SKM-1 treated with dmso at 0.1 percent for 144 hours (cell line): ENCODE measurements at regions not wholly inside any gene's neighbourhood (a gene's known extent, or its start where the extent isn't known, plus 50 kb on each side); places are given as distances from the start of the nearest gene placed in this dataset.
"Not testable (repeated sequence)": the region's sequence is repeated elsewhere in the genome, so short reads cannot be mapped to it uniquely, and the experiment has no call there.

Source experiments
- DNase-seq: peaks from one replicate; lab custom pipeline; 2025; ENCODE audit not compliant: unreplicated experiment; lab: John Stamatoyannopoulos, UW

GRCh38 chrY:19059733-19060132 is 286.2 kb upstream of the HSFY2 start:
- no peak for DNase-seq

- no peak for DNase-seq
These were observed 285.4 kb upstream of the HSFY2 start for GRCh38 chrY:19058831-19059370.

- no peak for DNase-seq
These were observed 282.6 kb upstream of the HSFY2 start for GRCh38 chrY:19056138-19056469.

- no peak for DNase-seq
These were observed 281.9 kb upstream of the HSFY2 start for GRCh38 chrY:19055232-19056137.

GRCh38 chrY:19053806-19054205 is 280.3 kb upstream of the HSFY2 start:
- DNase-seq: no peak

DNA sequence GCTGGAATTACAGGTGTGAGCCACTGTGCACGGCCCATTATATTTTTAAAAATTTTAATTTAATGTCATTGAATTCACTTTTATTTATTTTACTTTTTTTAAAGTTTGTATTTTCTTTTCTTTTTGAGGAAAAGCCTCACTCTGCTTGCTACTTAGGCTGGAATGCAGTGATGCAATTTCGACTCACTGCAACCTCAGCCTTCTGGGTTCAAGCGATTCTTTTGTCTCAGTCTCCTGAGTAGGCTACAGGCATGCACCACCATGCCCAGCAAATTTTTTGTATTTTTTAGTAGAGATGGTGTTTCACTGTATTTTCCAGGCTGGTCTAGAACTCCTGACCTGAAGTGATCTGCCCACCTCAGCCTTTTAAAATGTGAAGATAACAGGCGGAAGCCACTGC is 277.5 kb upstream of the HSFY2 start:
- no peak for DNase-seq

DNA sequence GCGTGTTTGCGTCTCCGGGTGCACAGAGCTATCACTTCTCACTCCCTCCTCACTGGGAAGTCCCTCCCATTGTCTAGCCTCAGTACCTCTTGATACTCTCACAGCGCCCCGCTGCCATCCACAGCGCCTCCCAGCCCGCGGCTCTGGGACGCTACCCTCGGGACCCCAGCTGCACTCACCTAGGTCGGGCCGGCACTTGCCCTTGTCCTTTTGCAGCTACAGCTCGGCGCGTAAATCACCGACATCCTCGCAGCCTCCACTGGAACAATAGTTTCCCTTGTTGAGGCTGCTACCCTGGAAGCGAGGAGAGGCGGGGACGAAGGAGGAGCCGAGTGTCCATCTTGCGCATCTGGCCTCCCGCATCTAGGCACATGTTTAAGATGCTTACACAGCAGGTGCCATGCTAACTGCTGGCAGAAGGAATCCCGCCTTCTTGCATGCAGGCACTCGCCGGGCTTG is 269.5 kb upstream of the HSFY2 start:
- no peak for DNase-seq

DNA sequence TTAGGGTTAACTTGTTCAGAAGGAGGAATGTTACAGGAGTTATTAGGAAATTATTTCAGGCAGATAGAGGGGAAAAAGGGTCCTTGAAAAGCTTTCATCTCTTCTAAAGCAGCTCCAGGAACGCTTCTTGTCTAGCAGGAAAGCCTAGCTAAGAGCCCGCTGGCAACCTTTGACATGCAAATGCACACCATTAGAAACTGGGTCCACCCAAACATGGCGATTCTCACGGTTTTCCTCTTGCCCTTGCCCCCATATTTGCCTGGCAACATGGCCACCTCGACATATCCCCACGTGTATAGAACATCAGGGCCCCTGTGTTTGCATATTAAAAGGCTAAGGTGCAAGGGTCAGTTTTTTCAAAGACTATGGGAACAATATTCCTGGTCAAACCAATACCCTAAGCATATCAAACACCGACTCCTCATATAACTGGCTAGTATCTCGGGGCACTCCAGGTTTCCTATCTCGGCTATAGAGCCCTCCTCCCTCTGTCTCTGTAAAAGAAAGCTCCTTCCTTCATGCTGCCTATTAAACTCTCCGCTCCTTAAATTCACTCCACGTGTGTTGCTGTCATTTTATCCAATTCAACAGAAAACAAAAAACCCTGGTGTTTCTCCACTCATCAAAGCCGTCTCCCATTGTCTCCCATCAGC is 268.9 kb upstream of the HSFY2 start:
- DNase-seq: no peak

- no peak for DNase-seq
These were observed 253.1 kb upstream of the HSFY2 start for GRCh38 chrY:19026631-19027030.

DNA sequence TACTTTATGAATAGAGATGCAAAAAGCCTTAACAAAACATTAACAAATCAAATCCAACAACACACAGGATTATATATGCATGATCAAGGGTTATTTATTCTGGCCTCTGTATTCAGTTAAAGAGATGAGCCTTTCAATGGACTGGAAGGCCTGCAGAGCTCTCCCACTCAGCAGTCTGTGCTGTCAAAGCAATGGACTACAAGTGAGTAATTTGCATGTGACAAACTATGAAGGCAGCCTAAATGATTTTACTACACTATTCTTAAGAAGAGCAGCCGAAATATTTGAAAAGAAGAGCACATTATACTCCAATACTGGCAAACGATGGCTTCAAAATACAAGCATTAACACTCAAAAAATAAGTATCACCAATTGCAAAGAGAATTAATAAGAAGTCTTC is 250.4 kb upstream of the HSFY2 start:
- DNase-seq: no peak

DNA sequence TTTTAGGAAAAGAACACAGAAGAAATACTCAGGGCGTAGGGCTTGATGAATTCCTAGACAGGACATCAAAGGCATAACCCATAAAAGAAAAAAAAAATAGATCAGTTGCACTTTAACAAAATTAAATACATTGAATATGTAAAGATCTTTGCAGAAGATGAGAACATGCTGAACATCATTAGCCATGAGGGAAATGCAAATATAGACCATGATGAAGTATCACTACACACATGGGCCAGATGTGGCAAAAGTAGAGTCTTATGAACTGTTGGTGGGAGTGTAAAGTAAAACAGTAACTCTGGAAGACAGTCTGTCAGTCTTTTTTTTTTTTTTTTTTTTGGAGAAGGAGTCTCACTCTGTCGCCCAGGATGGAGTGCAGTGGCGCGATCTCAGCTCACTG is 246.7 kb upstream of the HSFY2 start:
- no peak for DNase-seq

- no peak for DNase-seq
These were observed 243.5 kb upstream of the HSFY2 start for GRCh38 chrY:19016990-19017389.

DNA sequence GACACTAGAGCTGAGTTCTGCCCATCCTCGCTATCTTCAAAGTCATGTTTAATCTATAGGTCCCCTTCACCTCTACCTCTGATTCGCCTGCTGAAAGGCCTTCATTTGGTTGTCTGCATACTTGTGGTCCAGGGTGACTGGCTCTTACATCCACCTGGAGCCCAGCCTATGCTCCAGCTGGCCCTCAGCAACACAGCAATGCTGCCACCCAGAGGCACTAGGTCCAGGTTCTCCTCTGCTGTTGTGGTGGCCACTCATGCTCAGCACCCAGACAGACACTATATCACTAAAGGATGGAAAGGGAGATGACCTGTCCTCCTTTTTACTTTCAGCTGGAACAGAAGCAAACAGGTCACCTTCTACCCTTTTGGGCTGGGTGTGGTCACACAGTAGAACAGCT is 242.3 kb upstream of the HSFY2 start:
- no peak for DNase-seq

DNA sequence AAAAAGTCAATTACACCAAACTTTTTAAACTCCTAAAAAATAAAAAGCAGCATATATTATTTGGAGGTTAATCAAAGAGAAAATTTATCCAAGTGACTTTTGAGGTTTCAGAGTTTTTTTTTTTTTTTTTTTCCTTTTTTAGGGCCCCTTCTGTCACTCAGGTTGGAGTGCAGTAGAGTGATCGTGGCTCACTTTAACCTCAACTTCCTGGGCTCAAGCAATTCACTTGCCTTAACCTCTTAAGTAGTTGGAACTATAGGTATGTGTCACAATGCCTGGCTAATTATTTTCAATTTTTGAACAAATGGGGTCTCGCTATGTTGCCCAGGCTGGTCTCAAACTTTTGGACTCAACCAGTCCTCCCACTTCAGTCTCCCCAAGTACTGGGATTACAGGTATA is 241.7 kb upstream of the HSFY2 start:
- no peak for DNase-seq

DNA sequence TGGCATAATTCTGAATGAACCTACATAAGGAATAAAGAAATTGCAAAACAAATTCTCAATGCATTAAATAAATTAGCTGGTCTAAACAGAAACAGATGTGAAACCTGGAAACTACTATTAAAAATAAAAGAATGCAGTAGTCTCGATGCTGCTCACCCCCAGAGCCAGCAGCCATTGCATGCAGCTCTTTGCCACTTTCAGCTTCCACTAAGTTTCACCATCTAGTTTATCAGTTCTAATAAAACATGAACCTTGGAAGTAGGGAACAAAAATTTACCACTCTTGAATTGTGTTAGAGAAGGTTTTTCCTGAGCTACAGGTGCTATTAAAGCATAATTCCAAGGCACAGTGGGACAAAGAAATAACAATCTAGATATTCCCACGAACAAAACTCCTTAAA is 239.4 kb upstream of the HSFY2 start:
- no peak for DNase-seq

DNA sequence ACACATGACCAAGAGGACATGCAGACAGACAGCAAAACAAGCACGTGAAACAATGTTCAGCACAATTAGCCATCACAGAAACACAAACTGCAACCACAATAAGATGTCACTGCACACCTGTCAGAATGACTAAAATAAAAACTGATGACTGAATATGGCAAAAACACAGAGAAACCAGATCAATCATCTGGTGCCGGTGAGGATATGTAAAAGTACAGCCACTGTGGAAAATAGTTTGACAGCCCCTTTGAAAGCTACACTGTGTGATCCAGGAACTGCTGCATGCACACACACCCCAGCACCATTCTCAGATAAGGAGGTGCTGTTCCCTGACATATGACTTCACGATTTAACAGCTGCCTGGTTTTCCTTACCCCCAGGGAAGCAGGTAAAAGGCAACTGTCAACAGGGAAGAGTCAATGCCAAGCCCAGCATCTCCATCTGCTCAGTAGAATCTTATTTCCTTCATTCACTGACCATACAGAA is 238.1 kb upstream of the HSFY2 start:
- DNase-seq: no peak

DNA sequence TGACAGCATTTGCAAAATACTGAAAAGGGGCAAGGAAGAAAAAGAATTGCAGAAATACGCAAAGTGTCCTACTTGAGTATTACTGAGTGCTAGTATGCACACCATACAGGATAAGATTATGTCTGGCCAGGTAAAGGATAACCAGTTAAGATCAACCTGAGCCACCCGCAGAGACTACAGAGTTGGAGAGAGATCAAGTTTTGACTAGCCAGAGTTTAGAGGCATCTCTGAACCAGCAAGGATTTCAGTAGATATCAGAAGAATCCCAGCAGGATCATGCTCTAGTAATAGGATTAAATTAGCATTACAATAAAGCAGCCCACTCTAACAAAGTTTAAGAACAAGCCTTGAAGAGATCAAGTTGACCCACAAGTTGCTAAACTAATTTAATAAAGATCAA is 232.7 kb upstream of the HSFY2 start:
- no peak for DNase-seq

DNA sequence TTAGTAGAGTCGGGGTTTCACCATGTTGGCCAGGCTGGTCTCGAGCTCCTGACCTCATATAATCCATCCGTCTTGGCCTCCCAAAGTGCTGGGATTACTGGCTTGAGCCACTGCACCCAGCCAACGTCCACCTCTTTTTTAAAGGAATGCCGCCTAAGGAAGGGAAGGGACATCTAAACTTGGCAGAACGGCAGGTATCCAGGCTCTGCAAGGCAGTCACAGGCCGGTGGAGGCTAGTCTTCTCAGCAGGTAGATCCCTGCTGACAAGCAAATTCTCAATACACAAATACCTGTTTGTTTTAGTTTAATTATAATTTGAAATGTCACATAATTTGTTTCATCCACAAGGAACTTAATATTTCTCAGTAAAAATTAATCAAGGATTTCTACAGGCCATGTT is 232.0 kb upstream of the HSFY2 start:
- DNase-seq: no peak

DNA sequence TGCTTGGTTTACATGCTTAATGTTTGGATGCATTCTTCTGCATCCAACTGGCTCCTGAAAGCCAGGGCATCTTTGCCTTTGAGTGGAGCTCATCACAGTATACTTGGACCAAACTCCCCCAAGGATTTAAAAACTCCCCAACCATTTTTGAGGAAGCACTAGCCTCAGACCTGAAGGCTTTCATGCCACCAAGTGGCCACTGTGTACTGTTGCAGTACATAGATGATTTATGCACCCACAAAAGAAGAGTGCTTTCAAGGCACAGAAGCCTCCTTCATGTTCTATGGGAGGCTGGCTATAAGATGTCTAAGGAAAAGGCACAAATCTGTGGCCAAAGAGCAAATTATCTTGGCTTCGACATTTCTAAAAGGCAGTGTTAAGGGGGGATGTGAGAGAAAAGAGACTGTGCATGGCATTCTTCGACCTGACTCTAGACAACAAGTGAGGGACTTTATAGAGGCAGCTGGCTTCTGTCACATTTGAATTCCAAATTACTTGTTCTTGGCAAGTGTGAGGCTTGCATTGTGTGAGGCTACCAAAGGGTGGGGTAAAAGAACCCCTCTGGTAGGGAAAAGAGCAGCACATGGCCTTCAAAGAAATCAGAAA is 224.2 kb upstream of the HSFY2 start:
- no peak for DNase-seq

- DNase-seq: no peak
These were observed 219.9 kb upstream of the HSFY2 start for GRCh38 chrY:18993480-18993879.

- DNase-seq: not testable (repeated sequence)
These were observed 219.1 kb upstream of the HSFY2 start for GRCh38 chrY:18992684-18993083.

DNA sequence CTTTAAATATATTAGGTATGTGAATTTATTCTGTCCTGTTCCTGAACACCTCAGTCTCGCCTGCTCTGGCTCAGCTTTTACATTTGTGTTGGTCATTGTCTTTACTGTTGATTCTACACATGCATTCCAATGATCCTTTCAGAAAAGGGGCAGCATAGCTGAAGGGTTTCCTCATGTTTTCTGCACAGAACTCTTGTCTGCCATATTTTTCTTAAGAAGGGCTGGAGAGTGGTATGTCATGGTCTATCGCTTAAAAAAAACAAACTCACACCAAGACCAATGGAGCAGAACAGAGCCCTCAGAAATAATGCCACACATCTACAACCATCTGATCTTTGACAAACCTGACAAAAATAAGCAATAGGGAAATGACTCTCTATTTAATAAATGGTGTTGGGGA is 215.8 kb upstream of the HSFY2 start:
- no peak for DNase-seq
